A673 (cell line): ENCODE measurements at regions not wholly inside any gene's neighbourhood (a gene's known extent, or its start where the extent isn't known, plus 50 kb on each side); places are given as distances from the start of the nearest gene placed in this dataset.

ENCODE experiments used
- EZH2 ChIP-seq: fragments of 200-600 bp; sonication (generic); IDR thresholded peaks from 2 replicates; pipeline ENCODE4 v1.6.1; 2017; ENCODE audit warnings: borderline replicate concordance, low read depth, mild to moderate bottlenecking, mixed read lengths, antibody characterized with exemption, low read length; ENCODE audit not compliant: poor library complexity, severe bottlenecking
- TF ChIP-seq, protein P1 (sequence below): fragments of 300-800, 200-600 bp; sonication (generic); conservative IDR thresholded peaks from 2 replicates; pipeline ENCODE4 v1.5.1; 2017; ENCODE audit warnings: low read depth, mild to moderate bottlenecking, antibody characterized with exemption, low read length, moderate library complexity, mixed read lengths

DNA sequence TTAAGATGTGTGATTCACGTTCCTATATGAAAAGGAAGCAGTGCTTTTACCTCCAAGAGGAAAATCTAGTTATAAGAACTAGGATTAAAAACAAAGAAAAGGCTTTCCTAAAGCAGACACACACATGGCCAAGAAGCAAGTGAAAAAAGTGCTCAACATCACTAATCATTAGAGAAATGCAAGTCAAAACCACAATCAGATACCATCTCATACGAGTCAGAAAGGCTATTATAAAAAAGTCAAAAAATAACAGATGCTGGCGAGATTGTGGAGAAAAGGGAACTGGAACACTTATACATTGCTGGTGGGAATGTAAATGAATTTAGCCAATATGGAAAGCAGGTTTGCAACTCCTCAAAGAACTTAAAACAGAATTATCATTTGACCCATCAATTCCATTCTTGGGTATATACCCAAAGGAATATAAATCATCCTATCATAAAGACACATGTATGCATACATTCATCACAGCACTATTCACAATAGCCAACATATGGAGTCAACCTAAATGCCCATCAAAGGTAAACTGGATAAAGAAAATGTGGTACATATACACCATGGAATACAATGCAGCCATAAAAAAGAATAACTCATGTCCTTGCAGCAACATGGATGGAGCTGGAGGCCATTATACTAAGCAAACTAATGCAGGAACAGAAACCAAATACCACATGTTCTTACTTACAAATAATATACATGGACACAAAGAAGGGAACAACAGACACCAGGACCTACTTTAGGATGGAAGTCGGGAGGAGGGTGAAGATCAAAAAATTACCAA lies 285.3 kb downstream of the RAD51AP2 start:
- TF ChIP-seq, protein P1, sequence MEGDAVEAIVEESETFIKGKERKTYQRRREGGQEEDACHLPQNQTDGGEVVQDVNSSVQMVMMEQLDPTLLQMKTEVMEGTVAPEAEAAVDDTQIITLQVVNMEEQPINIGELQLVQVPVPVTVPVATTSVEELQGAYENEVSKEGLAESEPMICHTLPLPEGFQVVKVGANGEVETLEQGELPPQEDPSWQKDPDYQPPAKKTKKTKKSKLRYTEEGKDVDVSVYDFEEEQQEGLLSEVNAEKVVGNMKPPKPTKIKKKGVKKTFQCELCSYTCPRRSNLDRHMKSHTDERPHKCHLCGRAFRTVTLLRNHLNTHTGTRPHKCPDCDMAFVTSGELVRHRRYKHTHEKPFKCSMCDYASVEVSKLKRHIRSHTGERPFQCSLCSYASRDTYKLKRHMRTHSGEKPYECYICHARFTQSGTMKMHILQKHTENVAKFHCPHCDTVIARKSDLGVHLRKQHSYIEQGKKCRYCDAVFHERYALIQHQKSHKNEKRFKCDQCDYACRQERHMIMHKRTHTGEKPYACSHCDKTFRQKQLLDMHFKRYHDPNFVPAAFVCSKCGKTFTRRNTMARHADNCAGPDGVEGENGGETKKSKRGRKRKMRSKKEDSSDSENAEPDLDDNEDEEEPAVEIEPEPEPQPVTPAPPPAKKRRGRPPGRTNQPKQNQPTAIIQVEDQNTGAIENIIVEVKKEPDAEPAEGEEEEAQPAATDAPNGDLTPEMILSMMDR, result no peak
- TF ChIP-seq EZH2, result no peak
